Kidney epithelial cell (primary cell): ENCODE measurements at regions not wholly inside any gene's neighbourhood (a gene's known extent, or its start where the extent isn't known, plus 50 kb on each side); places are given as distances from the start of the nearest gene placed in this dataset.
"Not testable (repeated sequence)": the region's sequence is repeated elsewhere in the genome, so short reads cannot be mapped to it uniquely, and the experiment has no call there.

Experiments
- DNase-seq: peaks from one replicate; pipeline ENCODE4 v3.0.0-alpha.2; 2010; ENCODE audit warnings: low read depth
- H3K27me3 ChIP-seq: 2 replicates; pipeline ENCODE4 v1.6.0; 2011; ENCODE audit warnings: low read length; ENCODE audit not compliant: control insufficient read depth, insufficient read depth
- H3K36me3 ChIP-seq: 2 replicates; pipeline ENCODE4 v1.5.1; 2011; ENCODE audit warnings: low read length; ENCODE audit not compliant: control insufficient read depth, insufficient read depth
- H3K4me3 ChIP-seq: 2 replicates; pipeline ENCODE4 v1.5.1; 2011; ENCODE audit warnings: low read depth, mild to moderate bottlenecking, control low read depth, low read length
- CTCF ChIP-seq: IDR thresholded peaks from 2 replicates; pipeline ENCODE4 v1.5.1; 2011; ENCODE audit warnings: mild to moderate bottlenecking, moderate library complexity, low read length, control low read depth, inconsistent platforms; ENCODE audit not compliant: insufficient read depth, poor library complexity, severe bottlenecking

GRCh38 chr1:82354546-82354945 lies 553.8 kb downstream of the ADGRL2 start:
- not testable (repeated sequence) for H3K36me3 ChIP-seq, DNase-seq, H3K27me3 ChIP-seq, H3K4me3 ChIP-seq

GRCh38 chr1:82348487-82348886 lies 547.8 kb downstream of the ADGRL2 start:
- TF ChIP-seq CTCF: no peak
- Histone ChIP-seq H3K36me3 (no peaks in the 10 kb centered on the region), H3K27me3 (no peaks in the 10 kb centered on the region), H3K4me3 (no peak overlapping the region)
- no peak for DNase-seq

- DNase-seq: no peak
- Histone ChIP-seq H3K4me3 (no peak overlapping the region), H3K27me3 (no peaks in the 10 kb centered on the region), H3K36me3 (no peaks in the 10 kb centered on the region)
- no peak for TF ChIP-seq CTCF
Measured at GRCh38 chr1:82346141-82346540, 545.4 kb downstream of the ADGRL2 start.

- Histone ChIP-seq H3K36me3 (no peaks in the 10 kb centered on the region), H3K4me3 (no peak overlapping the region), H3K27me3 (no peaks in the 10 kb centered on the region)
- TF ChIP-seq CTCF: no peak
- DNase-seq: no peak
Measured at GRCh38 chr1:82343381-82343780, 542.6 kb downstream of the ADGRL2 start.

GRCh38 chr1:82337635-82338034 lies 536.9 kb downstream of the ADGRL2 start:
- H3K27me3 ChIP-seq: no peaks in the 10 kb centered on the region
- TF ChIP-seq CTCF: no peak
- no peaks in the 10 kb centered on the region for H3K36me3 ChIP-seq
- DNase-seq: no peak
- no peak overlapping the region for H3K4me3 ChIP-seq

- DNase-seq: no peak
- no peak for TF ChIP-seq CTCF
- Histone ChIP-seq H3K4me3 (no peak overlapping the region), H3K36me3 (no peaks in the 10 kb centered on the region), H3K27me3 (no peaks in the 10 kb centered on the region)
Measured at GRCh38 chr1:82330330-82330729, 529.6 kb downstream of the ADGRL2 start.
